ENCODE measurements at regions not wholly inside any gene's neighbourhood (a gene's known extent, or its start where the extent isn't known, plus 50 kb on each side); places are given as distances from the start of the nearest gene placed in this dataset.

DNA sequence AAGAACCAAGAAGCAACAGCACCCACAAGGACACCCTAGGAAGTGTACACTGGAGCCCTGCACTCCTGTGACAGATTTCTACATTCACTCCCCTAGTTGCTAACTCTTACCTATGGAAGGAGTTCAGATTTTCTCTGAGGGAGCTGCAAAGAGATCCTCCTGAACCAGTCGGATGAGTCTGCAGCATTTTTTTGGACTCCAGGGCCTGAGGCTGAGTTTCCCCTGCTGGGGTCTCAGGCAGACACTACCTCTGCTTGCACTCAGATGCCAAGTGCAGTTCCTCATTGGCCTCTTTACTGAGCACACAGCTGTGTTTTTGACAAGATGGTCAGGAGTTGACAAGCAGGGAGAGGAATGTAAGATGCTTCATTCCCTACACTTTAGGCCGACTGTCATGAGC is 153.2 kb upstream of the RBM19 start:
- in situ Hi-C loops (cut with MboI) = no loop called here
- SMC1A ChIA-PET (ENCODE audit: uncharacterized antibody, unreplicated experiment) = no interaction called here
- whole genome bisulfite sequencing (ENCODE audit: insufficient coverage, insufficient replicate concordance, low lambda C conversion rate, missing lambda C conversion rate) = 3% methylated on average over 2 of the region's 2 CpGs

More for the DNA sequence above, 153.2 kb upstream of the RBM19 start:
- TF ChIP-seq TCF3 (IDR thresholded peaks at IDR 0.05; ENCODE audit: borderline replicate concordance, insufficient read depth, low read depth, low read length) (no peak), SUZ12 (IDR thresholded peaks at IDR 0.05; ENCODE audit: unreplicated experiment) (no peak), ETV6 (conservative IDR thresholded peaks at IDR 0.05 in 1 of 2, IDR thresholded peaks at IDR 0.05 in 1 of 2; ENCODE audit: borderline replicate concordance in 1 of 2, low read depth in 1 of 2) (no peak), HDAC2 (IDR thresholded peaks at IDR 0.05) (no peak), CHD1 (IDR thresholded peaks at IDR 0.05; ENCODE audit: low read depth, low read length) (no peak), CBX5 (IDR thresholded peaks at IDR 0.05; ENCODE audit: low read depth) (no peak), NR2F1 (conservative IDR thresholded peaks at IDR 0.05) (no peak), ZZZ3 (IDR thresholded peaks at IDR 0.05; ENCODE audit: control insufficient read depth, insufficient read length, low read depth) (no peak), HDAC6 (IDR thresholded peaks at IDR 0.05; ENCODE audit: unreplicated experiment) (no peak)
- TF ChIP-seq, protein P1, sequence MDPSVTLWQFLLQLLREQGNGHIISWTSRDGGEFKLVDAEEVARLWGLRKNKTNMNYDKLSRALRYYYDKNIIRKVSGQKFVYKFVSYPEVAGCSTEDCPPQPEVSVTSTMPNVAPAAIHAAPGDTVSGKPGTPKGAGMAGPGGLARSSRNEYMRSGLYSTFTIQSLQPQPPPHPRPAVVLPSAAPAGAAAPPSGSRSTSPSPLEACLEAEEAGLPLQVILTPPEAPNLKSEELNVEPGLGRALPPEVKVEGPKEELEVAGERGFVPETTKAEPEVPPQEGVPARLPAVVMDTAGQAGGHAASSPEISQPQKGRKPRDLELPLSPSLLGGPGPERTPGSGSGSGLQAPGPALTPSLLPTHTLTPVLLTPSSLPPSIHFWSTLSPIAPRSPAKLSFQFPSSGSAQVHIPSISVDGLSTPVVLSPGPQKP (IDR thresholded peaks at IDR 0.05; ENCODE audit: low read depth, low read length) = no peak
- TF ChIP-seq, protein P2, sequence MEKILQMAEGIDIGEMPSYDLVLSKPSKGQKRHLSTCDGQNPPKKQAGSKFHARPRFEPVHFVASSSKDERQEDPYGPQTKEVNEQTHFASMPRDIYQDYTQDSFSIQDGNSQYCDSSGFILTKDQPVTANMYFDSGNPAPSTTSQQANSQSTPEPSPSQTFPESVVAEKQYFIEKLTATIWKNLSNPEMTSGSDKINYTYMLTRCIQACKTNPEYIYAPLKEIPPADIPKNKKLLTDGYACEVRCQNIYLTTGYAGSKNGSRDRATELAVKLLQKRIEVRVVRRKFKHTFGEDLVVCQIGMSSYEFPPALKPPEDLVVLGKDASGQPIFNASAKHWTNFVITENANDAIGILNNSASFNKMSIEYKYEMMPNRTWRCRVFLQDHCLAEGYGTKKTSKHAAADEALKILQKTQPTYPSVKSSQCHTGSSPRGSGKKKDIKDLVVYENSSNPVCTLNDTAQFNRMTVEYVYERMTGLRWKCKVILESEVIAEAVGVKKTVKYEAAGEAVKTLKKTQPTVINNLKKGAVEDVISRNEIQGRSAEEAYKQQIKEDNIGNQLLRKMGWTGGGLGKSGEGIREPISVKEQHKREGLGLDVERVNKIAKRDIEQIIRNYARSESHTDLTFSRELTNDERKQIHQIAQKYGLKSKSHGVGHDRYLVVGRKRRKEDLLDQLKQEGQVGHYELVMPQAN (conservative IDR thresholded peaks at IDR 0.05) = no peak
- TF ChIP-seq, protein P3, sequence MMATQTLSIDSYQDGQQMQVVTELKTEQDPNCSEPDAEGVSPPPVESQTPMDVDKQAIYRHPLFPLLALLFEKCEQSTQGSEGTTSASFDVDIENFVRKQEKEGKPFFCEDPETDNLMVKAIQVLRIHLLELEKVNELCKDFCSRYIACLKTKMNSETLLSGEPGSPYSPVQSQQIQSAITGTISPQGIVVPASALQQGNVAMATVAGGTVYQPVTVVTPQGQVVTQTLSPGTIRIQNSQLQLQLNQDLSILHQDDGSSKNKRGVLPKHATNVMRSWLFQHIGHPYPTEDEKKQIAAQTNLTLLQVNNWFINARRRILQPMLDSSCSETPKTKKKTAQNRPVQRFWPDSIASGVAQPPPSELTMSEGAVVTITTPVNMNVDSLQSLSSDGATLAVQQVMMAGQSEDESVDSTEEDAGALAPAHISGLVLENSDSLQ (IDR thresholded peaks at IDR 0.05) = no peak
- TF ChIP-seq, protein P4, sequence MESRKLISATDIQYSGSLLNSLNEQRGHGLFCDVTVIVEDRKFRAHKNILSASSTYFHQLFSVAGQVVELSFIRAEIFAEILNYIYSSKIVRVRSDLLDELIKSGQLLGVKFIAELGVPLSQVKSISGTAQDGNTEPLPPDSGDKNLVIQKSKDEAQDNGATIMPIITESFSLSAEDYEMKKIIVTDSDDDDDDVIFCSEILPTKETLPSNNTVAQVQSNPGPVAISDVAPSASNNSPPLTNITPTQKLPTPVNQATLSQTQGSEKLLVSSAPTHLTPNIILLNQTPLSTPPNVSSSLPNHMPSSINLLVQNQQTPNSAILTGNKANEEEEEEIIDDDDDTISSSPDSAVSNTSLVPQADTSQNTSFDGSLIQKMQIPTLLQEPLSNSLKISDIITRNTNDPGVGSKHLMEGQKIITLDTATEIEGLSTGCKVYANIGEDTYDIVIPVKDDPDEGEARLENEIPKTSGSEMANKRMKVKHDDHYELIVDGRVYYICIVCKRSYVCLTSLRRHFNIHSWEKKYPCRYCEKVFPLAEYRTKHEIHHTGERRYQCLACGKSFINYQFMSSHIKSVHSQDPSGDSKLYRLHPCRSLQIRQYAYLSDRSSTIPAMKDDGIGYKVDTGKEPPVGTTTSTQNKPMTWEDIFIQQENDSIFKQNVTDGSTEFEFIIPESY (IDR thresholded peaks at IDR 0.05) = no peak
- H3K27me3 ChIP-seq (replicated peaks in 1 of 2; ENCODE audit: control insufficient read depth in 2 of 2, insufficient read depth in 2 of 2, low read length in 1 of 2) = no peaks in the 10 kb centered on the region; a peak in 1 of 4 replicates
- H3K36me3 ChIP-seq (ENCODE audit: control insufficient read depth in 2 of 2, insufficient read depth in 2 of 2, low read length in 1 of 2) = no peaks in the 10 kb centered on the region
- DNase-seq (ENCODE audit: low read depth, low spot score) = no peak
- no peak for FAIRE-seq
- no peak overlapping the region for H3K4me2 ChIP-seq (ENCODE audit: control insufficient read depth, insufficient read depth)
- no peaks in the 10 kb centered on the region for H3K4me1 ChIP-seq (ENCODE audit: control insufficient read depth, insufficient read depth, low read length)
- RAD21 ChIA-PET (ENCODE audit: unreplicated experiment) = no interaction called here
- H3K79me2 ChIP-seq (ENCODE audit: control insufficient read depth, insufficient read depth, low read length) = no peaks in the 10 kb centered on the region
- no peak for ATAC-seq
- no peaks in the 10 kb centered on the region for H4K20me1 ChIP-seq (ENCODE audit: control insufficient read depth, insufficient read depth)
- no TSS peak for BruUV-seq (replicated peaks)
- H2AFZ ChIP-seq (ENCODE audit: control insufficient read depth, low read depth, low read length) = no peak overlapping the region
- intact Hi-C loops (cut with micrococcal nuclease; ENCODE audit: unreplicated experiment) = no loop called here
- no peak overlapping the region for H3K27ac ChIP-seq (ENCODE audit: control insufficient read depth, insufficient read depth)
- CTCF ChIA-PET = no interaction called here
- no peak overlapping the region for H3K4me3 ChIP-seq
- H3K9ac ChIP-seq (ENCODE audit: control insufficient read depth, insufficient read depth, low read length) = no peak overlapping the region
- no peaks in the 10 kb centered on the region; the same call in 2 of the 3 replicates for H3K9me3 ChIP-seq (replicated peaks; ENCODE audit: control insufficient read depth, insufficient read depth, low read length)
- POLR2A ChIA-PET = no interaction called here

Data from GM12878 (cell line).